BE2C (cell line): ENCODE measurements at regions not wholly inside any gene's neighbourhood (a gene's known extent, or its start where the extent isn't known, plus 50 kb on each side); places are given as distances from the start of the nearest gene placed in this dataset.
"Not testable (repeated sequence)": the region's sequence is repeated elsewhere in the genome, so short reads cannot be mapped to it uniquely, and the experiment has no call there.

Source experiments
- DNase-seq: peaks from one replicate; pipeline ENCODE4 v3.0.0-alpha.2; 2020
- H3K27me3 ChIP-seq: fragments of 250-450 bp; sonication (Bioruptor Pico); 2 replicates; pipeline ENCODE4 v1.5.1; 2020; ENCODE audit warnings: mild to moderate bottlenecking
- H3K36me3 ChIP-seq: fragments of 250-450 bp; sonication (Bioruptor Pico); 2 replicates; pipeline ENCODE4 v1.5.1; 2020; ENCODE audit warnings: mild to moderate bottlenecking
- H3K4me1 ChIP-seq: fragments of 250-450 bp; sonication (Bioruptor Pico); 2 replicates; pipeline ENCODE4 v1.5.1; 2020
- H3K4me3 ChIP-seq: 2 replicates; pipeline ENCODE4 v1.5.1; 2011; ENCODE audit warnings: low read depth, low read length
- H3K9me3 ChIP-seq: fragments of 250-450 bp; sonication (Bioruptor Pico); 2 replicates; pipeline ENCODE4 v1.5.1; 2020
- CTCF ChIP-seq: IDR thresholded peaks from 2 replicates; pipeline ENCODE4 v1.5.1; 2012; ENCODE audit warnings: mild to moderate bottlenecking, low read depth, low read length

GRCh38 chr6:12490351-12490903, 200.3 kb downstream of the EDN1 start:
- TF ChIP-seq CTCF = no peak
- H3K36me3 ChIP-seq = no peaks in the 10 kb centered on the region
- DNase-seq = no peak
- no peak overlapping the region for H3K4me3 ChIP-seq
- no peaks in the 10 kb centered on the region for H3K27me3 ChIP-seq
- H3K9me3 ChIP-seq = no peaks in the 10 kb centered on the region
- no peaks in the 10 kb centered on the region for H3K4me1 ChIP-seq

- Histone ChIP-seq H3K4me3 (no peak overlapping the region), H3K27me3 (no peaks in the 10 kb centered on the region), H3K4me1 (no peaks in the 10 kb centered on the region), H3K36me3 (no peaks in the 10 kb centered on the region), H3K9me3 (no peaks in the 10 kb centered on the region)
- no peak for DNase-seq
- no peak for TF ChIP-seq CTCF
Measured at GRCh38 chr6:12490904-12491571, 200.9 kb downstream of the EDN1 start.

- H3K36me3 ChIP-seq, H3K27me3 ChIP-seq, H3K4me3 ChIP-seq, H3K4me1 ChIP-seq, DNase-seq, H3K9me3 ChIP-seq: not testable (repeated sequence)
Measured at GRCh38 chr6:12492929-12493328, 202.8 kb downstream of the EDN1 start.

- no peak overlapping the region for H3K4me3 ChIP-seq
- no peaks in the 10 kb centered on the region for H3K36me3 ChIP-seq
- TF ChIP-seq CTCF = no peak
- no peaks in the 10 kb centered on the region for H3K9me3 ChIP-seq
- no peaks in the 10 kb centered on the region for H3K4me1 ChIP-seq
- no peaks in the 10 kb centered on the region for H3K27me3 ChIP-seq
- no peak for DNase-seq
Measured at GRCh38 chr6:12493446-12493845, 203.3 kb downstream of the EDN1 start.

- DNase-seq = no peak
Measured at GRCh38 chr6:12494161-12494560, 204.0 kb downstream of the EDN1 start.

GRCh38 chr6:12501990-12502389, 211.8 kb downstream of the EDN1 start:
- TF ChIP-seq CTCF = no peak
- H3K36me3 ChIP-seq = no peaks in the 10 kb centered on the region
- H3K27me3 ChIP-seq = no peaks in the 10 kb centered on the region
- H3K4me1 ChIP-seq = no peaks in the 10 kb centered on the region
- H3K9me3 ChIP-seq = no peaks in the 10 kb centered on the region
- H3K4me3 ChIP-seq = no peak overlapping the region
- no peak for DNase-seq

More at GRCh38 chr6:12494161-12494560, 204.0 kb downstream of the EDN1 start:
- Histone ChIP-seq H3K36me3 (no peaks in the 10 kb centered on the region), H3K9me3 (no peaks in the 10 kb centered on the region), H3K4me3 (no peak overlapping the region), H3K4me1 (no peaks in the 10 kb centered on the region), H3K27me3 (no peaks in the 10 kb centered on the region)
- no peak for TF ChIP-seq CTCF
